GM13976 (cell line): ENCODE measurements at regions not wholly inside any gene's neighbourhood (a gene's known extent, or its start where the extent isn't known, plus 50 kb on each side); places are given as distances from the start of the nearest gene placed in this dataset.

Experiments used
- DNase-seq: peaks from one replicate; pipeline ENCODE4 v3.0.0; 2012; ENCODE audit warnings: low spot score
- in situ Hi-C: fragments of 300-500 bp; cut with MboI; formaldehyde crosslinking; loops from one replicate; pipeline ENCODE4 v1.12.0; 2022; ENCODE audit warnings: low sequenced_read_pairs, mixed read lengths, inconsistent platforms; ENCODE audit not compliant: unreplicated experiment
- TF ChIP-seq, protein P1 (sequence below): IDR thresholded peaks from 2 replicates; pipeline ENCODE4 v1.5.1; 2012; ENCODE audit warnings: borderline replicate concordance, mild to moderate bottlenecking; ENCODE audit not compliant: insufficient read depth; ENCODE audit errors: extremely low read depth, missing control alignments, control extremely low read depth

DNA sequence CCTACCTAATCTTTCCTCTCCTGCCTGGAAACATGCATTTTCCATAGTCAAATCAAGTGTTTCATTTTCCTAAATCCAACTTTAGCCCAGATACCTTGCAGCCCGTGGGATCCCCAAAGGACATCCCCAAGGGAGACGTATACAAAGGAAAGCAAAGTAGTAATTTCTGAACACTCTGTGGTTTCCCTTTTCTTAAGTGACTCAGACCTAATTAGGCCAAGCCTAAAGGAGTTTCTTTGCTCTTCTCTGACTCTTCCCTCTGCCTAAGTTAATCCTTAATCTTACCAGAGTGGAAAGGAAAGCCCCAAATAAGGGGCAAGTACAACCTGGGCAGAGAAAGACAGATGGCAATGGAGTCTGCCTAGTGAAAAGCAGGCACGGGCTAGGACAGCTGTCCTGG is 250.3 kb downstream of the SPTSSA start:
- no peak for DNase-seq
- TF ChIP-seq, protein P1, sequence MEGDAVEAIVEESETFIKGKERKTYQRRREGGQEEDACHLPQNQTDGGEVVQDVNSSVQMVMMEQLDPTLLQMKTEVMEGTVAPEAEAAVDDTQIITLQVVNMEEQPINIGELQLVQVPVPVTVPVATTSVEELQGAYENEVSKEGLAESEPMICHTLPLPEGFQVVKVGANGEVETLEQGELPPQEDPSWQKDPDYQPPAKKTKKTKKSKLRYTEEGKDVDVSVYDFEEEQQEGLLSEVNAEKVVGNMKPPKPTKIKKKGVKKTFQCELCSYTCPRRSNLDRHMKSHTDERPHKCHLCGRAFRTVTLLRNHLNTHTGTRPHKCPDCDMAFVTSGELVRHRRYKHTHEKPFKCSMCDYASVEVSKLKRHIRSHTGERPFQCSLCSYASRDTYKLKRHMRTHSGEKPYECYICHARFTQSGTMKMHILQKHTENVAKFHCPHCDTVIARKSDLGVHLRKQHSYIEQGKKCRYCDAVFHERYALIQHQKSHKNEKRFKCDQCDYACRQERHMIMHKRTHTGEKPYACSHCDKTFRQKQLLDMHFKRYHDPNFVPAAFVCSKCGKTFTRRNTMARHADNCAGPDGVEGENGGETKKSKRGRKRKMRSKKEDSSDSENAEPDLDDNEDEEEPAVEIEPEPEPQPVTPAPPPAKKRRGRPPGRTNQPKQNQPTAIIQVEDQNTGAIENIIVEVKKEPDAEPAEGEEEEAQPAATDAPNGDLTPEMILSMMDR = no peak
- in situ Hi-C loops = no loop called here

DNA sequence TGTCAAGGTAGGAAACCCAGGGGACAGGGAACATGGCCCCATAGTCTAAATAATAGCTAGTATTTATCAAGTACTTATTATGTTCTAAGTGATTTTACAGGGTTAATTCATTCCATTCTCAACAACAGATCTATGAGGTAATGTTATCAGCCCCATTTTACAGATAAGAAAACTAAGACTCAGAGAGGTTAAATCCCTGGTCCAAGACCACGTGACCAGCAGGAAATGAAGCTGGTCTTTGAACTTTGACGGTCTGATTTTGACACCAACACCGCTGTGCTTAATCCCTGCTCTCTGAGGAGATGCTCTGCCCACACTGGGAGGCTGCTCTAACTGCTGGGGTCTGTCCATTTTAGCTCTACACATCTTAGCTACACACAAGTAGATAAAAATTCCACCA is 253.5 kb downstream of the SPTSSA start:
- no peak for DNase-seq
- in situ Hi-C loops = no loop called here

DNA sequence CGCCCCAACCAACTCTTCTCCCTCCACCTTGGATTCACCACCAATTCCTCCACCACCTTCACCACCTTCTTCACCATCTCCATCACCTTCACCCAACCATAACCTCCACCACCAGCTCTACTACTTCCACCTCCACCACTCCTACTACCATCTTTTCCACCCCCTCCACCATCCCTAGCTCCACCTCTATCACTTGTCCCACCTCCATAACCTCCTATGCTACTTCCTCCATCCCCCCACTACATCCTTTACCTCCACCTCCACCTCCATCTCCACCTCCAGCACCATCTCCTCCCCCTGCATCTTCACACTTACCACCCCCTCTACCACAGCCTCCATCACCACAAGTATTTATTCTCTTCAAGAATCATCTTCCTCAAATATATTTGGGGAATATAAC is 254.9 kb upstream of the EGLN3 start:
- in situ Hi-C loops = no loop called here
- TF ChIP-seq, protein P1 = no peak
- DNase-seq = no peak

More for the DNA sequence above, 253.5 kb downstream of the SPTSSA start:
- TF ChIP-seq, protein P1 = no peak

DNA sequence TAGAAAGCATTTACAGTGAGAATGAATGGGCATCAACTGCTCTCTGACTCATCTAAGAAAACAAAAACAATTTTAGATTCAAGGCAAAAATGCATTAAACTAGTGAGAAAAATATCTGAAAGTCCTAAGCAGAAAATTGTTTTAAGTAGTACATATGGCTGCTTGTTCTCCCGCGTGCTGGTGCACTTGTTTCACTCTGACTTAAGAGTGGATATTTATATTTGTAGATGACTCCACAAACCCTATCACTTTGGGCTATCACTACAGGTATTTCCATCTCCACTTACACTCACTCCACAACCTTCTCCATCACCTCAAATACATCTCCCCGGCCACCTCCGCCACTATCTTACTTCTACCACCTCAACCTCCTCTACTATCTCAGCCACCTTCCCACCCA is 253.9 kb upstream of the EGLN3 start:
- no peak for DNase-seq
- in situ Hi-C loops = no loop called here
- TF ChIP-seq, protein P1 = no peak

DNA sequence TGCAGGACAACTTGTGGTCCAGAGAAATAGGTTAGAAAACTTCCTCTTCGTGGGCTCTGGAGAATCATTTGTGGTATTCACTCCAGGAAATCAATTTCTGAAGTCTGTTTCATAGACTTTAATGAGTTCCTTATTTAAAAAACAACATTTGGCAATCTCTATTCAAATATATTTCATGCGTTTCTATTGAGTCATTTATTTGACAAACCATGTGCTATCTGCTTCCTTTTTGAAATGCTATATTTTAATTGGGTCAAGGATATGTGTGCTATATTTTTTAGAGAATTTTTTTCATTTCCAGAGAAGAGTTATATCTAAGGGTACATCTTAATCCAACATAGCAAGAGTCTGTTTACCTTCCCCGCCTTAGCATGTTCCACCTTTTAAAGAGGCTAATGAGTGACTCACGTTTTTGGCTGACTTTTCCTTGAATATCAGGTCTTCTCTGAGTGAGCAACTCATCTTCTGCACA is 252.4 kb upstream of the EGLN3 start:
- TF ChIP-seq, protein P1 = no peak
- in situ Hi-C loops = no loop called here
- DNase-seq = no peak

DNA sequence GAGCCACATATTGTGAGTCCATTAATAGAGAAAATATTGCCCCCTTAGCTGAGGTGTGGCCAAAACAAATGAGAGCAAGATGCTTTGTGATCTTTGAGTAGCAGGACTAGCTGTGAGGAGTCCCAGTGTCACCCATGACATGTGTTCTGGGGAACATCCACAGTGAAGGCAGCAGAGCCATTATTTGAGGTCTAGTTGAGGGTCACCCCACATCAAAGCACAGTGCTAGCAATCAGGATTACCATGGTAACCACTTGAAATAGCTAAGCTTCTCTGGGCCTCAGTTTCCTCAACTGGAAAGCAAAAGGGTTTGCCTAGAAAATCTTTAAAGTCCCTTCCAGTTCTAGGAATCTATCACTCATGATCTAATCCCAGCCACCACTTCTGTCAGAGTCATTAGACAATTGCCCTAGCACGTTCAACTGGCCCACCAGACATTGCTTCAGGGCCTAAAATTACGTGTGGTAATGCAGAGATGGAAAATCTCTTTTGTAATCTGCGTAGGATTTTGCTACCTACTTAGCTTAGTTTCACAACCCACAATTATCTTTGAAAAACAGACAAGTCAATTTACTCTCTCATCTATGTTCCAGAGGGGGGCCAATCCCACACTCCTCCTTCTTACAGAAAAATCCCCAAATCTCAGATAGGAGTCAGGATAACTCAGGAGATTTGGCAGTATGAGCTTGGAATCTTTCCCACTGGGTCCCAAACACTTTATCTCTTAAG is 251.2 kb upstream of the EGLN3 start:
- no peak for DNase-seq
- in situ Hi-C loops = no loop called here
- TF ChIP-seq, protein P1 = no peak
